GM18526 (cell line): ENCODE measurements at regions not wholly inside any gene's neighbourhood (a gene's known extent, or its start where the extent isn't known, plus 50 kb on each side); places are given as distances from the start of the nearest gene placed in this dataset.

Experiments
- POLR2A ChIP-seq: IDR thresholded peaks from 3 replicates; pipeline ENCODE4 v1.6.1; 2011; ENCODE audit not compliant: insufficient read length; ENCODE audit errors: extremely low read depth

DNA sequence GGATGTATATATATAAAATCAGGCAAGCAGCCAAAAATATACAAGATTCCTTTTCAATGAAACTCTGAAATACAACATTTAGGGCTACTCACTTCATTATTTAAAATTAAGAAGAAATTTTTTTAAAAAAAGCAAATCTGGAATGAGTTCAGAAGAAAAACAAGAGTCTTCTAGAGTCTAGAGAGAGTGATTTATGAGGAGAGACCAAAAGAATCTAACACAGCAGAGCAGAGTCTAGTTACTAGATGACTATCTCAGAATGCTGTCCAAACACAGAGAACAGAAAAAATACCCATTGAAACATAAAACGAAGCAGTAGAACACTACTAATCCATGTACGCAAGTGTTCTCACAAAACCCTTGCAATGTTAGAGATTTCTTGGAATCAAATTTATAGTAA, 275.2 kb upstream of the CBLB start:
- no peak for TF ChIP-seq POLR2A

DNA sequence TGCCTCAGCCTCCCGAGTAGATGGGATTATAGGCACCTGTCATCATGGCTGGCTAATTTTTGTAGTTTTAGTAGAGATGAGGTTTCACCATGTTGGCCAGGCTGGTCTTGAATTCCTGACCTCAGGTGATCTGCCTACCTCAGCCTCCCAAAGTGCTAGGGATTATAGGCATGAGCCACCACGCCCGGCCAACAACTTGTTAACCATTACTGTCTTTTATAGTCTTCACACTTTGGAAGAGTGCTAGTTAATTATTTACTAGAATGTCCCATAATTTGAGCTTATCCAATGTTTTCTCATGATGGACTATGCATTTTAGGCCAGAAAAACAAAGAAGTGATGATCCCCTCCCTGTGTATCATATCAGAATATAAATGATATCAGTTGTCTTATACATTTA, 288.6 kb upstream of the CBLB start:
- TF ChIP-seq POLR2A = no peak

DNA sequence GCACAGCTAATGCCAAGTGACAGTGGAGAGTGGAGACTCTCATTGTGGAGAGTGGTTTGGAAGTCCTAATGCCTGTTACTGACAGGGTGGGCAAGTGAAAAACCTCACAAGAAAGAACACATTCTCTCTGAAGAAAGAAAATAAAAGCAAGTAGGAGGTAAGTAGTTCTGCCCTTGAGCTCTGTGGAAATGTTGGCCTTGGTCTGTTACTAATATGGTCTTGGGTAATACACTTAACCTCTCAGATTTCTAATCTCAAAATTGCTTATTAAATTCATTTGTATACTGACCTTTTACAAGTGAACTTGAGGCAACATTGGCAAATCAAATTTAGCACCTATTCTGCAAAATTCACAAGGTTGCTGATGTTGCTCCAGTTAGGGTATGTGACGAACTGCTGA, 291.6 kb upstream of the CBLB start:
- no peak for TF ChIP-seq POLR2A

DNA sequence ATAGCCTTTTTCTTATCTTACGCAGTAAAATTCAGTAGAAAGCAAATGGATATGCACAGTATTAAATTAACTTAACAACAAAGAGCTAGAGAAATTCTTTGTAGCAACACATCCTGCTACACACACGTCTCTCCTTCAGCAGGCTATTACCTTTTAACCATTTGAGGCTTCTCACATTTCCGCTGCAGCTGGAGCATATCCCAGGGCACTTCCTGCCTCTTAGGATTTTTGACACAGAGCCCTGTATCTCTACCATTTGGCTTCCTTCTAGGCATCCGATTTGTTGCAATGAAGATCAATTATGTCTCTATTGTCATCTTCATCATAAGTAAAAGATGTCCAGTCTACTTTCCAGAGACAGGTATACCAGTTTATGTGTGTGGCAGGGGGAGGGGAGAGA, 292.4 kb upstream of the CBLB start:
- TF ChIP-seq POLR2A = no peak

DNA sequence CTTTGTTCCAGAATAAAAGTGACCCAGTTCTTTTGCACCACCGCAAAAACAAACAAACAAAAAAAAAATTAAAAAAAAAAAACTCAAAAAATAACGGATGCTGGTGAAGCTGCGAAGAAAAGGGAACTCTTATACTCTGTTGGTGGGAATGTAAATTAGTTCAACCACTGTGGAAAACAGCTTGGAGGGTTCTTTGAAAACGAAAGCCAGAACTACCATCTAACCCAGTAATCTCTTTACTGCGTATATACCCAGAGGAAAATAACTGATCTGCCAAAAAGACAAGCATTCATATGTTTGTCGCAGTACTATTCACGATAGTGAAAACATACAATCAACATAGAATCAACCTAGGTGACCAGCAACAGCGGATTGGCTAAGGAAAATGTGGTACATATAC, 298.9 kb upstream of the CBLB start:
- no peak for TF ChIP-seq POLR2A

DNA sequence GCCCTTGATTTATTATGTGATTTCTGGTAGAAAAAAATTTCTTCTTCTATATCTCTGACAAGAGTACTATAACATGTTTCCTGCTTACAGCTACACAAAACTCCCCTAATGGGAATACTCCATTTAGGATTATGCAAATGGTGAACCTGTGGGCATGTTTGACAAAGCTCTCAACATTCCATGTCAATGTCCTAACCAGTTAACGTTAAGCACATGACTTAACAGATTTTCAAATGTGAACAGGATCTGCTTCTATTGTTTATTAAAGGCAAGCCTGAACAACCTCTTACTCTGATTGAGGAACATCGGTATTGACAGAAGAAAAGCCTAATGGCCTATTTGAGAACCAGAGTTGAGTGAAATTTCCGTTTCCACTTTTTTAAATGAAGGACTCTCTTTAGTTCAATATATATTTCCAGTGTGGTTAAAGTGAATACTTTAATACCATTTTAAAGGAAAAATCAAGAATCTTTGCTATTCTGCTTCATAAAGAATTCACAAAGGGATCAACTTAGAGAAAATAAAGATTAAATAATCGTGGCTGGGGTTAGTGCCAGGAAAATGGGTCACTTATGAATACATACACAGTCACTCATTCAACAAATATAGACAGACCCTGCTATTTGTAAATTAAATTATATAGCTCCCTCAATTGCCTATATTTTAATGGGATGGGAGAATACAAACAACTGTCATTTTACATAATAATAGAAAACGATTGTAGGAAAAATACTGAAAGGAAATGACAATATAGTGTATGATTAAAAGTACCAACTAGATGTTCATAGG, 300.3 kb upstream of the CBLB start:
- TF ChIP-seq POLR2A = no peak

DNA sequence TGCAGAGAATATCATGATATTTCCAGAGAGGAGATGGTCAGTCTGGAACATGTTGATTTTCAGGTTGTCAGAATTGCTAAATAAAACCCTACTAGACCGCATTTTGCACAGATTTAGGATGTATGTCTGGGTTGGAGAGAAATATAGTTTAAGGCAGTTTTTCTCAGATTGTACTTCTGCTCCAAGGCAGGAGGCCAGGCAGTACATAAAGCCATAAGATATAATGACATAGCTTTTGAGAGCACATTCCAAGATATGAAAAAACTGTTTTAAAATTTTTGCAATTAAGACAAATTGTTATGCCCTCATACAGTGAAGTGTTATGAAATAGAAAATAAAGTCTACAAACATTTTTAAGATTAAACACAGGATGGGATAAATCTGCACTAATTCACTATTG, 301.8 kb upstream of the CBLB start:
- TF ChIP-seq POLR2A = no peak

DNA sequence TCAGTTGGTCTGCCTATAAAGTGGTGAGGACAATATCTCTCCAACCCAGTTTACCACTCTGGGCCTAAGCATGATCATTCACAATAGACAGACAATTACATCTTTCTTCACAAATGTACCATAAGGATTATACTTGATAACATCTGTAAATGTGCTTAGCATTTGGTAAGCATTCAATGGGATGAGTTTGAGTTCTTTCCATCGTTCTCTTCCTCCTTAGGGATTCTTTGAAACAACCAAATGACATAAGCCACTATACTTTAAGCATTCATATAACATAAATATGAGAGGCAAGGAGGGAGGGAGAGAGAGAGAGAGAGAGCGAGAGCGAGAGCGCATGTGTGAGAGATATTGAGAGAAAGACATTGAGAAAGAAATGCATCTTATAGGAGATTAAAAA, 303.3 kb upstream of the CBLB start:
- TF ChIP-seq POLR2A = no peak

DNA sequence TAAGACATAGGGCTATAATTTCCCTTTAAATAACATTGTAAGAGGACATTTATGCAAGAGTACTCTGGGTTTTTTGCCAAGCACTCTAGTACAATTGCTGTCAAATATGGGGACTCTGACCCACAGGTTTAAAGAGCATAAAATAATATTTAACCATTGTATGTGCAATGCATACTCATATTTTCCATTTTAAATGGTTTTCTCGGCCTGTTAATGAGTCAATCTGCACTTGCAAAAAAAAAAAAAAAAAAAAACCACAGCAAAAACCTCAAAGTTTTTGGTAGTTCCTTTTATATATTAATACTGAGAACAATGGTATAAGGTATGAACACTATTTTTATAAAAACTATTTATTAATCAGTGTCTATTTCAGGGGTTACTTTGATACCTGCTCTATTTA, 304.0 kb upstream of the CBLB start:
- no peak for TF ChIP-seq POLR2A

DNA sequence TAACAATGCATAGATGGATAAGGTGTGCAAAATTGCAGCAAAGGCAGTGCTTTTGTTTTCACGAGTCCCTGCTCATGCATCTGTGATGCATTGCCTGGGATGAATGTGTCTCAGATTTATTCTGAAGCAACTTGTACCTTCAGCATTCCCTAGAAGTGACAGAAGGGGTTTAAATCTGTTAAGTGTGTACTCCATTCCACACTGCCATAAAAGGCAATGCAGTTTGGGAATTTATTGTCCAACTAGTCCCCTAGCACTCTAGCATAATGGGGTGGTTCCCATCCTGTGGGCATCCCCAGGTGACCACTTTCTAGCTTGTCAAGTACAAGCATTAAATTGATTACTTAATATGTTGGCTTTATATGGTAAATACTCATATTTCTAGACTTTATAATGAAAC, 306.5 kb upstream of the CBLB start:
- TF ChIP-seq POLR2A = no peak

DNA sequence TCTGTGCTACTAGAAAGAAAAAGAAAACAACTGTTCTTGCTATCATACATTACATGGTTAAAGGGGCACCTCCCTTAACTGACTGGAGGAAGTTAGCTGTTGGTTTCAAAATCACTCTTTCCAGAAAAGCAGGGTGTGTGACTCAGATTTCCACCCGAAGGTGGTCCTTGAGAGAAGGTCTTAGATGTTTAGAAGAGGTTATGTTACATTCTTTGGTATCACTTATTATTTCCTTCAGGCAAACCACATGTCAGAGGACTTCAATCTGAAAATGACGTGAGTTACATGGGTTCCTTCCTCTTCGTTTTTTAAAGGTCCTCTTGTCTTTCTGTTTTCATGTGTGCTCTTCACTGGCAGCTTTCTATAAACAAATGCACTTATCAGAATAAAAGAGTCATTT, 307.9 kb upstream of the CBLB start:
- TF ChIP-seq POLR2A = no peak

DNA sequence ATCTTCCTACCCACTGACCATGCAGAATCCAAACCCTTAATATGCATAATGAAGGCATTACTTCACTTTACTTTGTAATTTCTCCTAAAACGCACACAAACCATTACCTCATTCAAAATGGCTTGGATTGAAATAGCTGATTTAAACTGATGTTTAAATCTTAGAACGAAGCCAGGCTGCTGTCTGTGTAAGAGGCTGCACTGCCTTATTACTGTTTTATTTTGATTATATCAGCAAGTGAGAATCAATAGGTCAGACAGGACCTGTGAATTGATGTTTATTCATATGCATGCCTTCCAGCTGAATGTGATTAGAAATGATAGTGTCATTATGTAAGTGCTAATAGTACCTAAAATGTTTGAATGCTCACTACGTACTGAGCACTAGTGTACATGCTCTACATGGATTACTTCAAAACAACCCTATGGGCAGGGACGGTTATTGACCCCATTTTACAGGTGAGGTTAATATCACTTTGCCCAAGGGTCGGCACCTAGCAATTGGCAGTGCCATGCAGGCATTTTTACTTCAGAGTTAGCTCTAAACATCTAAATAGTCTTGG, 314.2 kb upstream of the CBLB start:
- no peak for TF ChIP-seq POLR2A

DNA sequence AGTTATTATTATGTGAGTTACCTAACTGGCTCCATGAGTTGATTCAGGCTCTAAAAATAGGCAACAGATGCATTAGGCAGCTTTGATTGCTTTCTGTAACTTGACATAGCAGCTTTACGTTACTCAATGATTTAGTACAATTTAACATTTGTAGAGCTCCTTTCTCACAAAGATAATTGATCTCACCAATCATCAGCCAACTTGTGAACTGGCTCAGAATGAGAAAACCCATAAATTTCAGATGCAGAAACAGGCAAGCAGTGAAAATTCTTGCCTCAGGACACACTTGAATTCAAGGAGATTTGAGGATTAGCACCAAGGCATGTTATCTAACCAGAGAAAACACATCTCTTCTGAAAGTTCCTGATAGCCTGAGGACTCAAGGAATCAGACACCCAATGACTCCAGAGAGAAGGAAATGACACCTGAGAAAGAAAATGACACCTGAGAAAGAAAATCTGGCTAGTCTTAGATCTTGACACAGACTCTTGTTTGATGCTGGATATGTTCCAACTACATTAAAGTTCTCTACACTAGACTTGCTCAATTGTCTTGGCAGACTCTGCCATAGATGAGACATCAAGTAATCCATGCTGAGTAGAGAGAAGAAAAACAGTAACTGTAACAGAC, 315.1 kb upstream of the CBLB start:
- no peak for TF ChIP-seq POLR2A

DNA sequence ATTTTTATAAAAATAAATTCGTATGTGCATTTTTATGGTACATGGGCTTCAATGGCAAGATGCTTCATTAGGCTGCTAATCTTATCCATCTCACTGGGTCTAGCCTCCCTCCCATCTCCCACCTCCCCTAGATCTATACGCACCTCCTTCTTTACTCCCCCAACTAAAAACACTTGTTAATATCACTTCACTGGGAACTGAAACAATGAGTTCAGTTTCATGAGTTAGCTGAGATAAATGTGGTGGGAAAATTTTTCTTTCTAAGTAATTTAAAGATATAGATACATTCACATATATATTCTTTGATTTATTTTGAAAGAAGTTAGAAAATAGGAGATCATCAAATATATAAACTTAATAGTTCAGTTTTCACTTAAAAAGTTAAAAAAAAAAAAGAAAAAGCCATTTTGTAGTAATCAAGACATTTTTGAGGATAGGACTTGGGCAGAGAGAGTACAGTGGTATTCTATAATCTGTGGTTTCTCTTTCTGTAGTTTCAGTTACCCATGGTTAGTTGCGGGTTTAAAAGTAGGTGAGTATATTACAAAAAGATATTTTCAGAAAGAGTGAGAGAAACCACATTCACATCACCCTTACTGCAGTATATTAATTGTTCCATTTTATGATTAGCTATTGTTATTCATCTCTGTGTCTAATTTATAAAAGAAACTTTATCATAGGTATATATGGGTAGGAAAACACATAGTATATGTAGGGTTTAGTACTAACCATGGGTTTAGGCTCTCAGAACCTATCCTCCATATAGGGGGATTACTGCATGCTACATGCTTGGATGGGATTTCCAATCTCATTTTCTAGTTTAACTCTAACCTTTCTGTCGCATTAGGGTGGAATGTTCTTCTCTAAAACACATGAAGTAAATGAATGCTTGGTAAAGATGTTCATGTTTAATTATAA, 316.0 kb upstream of the CBLB start:
- TF ChIP-seq POLR2A = no peak

DNA sequence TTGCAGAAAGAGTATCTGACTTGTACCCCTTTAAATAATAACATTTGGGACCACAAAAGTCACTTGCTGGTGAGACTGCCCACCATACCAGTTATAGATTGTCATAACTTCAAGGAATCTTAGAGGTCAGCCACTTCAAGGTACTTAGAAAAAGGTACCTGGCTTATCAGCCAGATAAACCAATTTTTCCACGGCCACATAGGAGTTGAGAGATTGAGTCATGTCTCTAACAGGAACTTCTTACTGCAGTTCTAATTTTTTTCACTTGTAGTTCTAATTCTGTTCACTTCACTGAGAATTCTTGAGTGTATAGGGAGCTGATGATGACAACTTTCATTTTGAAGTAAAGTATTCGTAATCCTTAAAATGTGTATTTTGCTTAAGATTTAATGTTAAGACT, 317.1 kb upstream of the CBLB start:
- TF ChIP-seq POLR2A = no peak

DNA sequence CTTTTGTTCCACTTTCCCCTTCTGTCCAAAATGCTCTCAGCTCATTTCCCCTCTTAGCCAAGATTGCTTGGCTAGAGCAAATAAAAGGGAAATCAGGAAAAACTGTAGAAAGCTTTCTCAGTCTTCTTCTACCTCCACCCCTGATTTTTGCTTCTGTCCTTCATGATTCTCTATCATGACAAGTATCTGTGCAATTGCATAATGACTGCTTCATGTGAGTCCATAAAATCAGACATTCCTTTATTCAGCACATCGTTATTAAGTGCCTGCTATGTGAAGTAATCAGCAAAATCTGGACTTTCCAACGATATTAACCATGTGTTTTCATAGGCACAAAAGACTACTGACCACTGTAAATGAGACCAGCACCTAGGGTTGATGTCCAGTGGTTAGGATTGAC, 321.5 kb upstream of the CBLB start:
- no peak for TF ChIP-seq POLR2A
